Effector memory CD8-positive, alpha-beta T cell (primary cell): ENCODE measurements at regions not wholly inside any gene's neighbourhood (a gene's known extent, or its start where the extent isn't known, plus 50 kb on each side); places are given as distances from the start of the nearest gene placed in this dataset.

Source experiments
- ATAC-seq: fragments of 150-1000 bp; cut with Tn5 transposase; replicated peaks from 2 replicates; pipeline ENCODE4 v1.10.0; 2021; ENCODE audit warnings: mild to moderate bottlenecking, moderate library complexity
- DNase-seq, 3 experiments: peaks; one replicate each; pipeline ENCODE4 v3.0.0; 2021
- H3K27ac Mint-ChIP-seq, 2 donors: one replicate each; pipeline ENCODE4 v1.8.0; 2022; ENCODE audit warnings: mild to moderate bottlenecking in 2 of 2, mixed read lengths in 2 of 2, moderate library complexity in 2 of 2
- H3K27me3 Mint-ChIP-seq, 2 donors: one replicate each; pipeline ENCODE4 v1.8.0; 2022; ENCODE audit warnings: mixed read lengths in 2 of 2
- H3K36me3 Mint-ChIP-seq: one replicate; pipeline ENCODE4 v1.8.0; 2022; ENCODE audit warnings: mild to moderate bottlenecking, moderate library complexity, mixed read lengths; ENCODE audit not compliant: insufficient read depth
- H3K4me1 Mint-ChIP-seq, 2 donors: one replicate each; pipeline ENCODE4 v1.8.0; 2022; ENCODE audit warnings: low read depth in 2 of 2, mixed read lengths in 2 of 2
- H3K4me3 Mint-ChIP-seq, 2 donors: one replicate each; pipeline ENCODE4 v1.8.0; 2022; ENCODE audit warnings: mild to moderate bottlenecking in 2 of 2, mixed read lengths in 2 of 2, moderate library complexity in 2 of 2
- H3K9me3 Mint-ChIP-seq, 2 donors: one replicate each; pipeline ENCODE4 v1.8.0; 2022; ENCODE audit warnings: mixed read lengths in 2 of 2

- Mint-ChIP-seq H3K4me1 (no peaks in the 10 kb centered on the region), H3K36me3 (no peaks in the 10 kb centered on the region), H3K9me3 (no peaks in the 10 kb centered on the region), H3K4me3 (no peak overlapping the region), H3K27me3 (peaks cover 15 to 53% of the 10 kb centered on the region in 2 donors), H3K27ac (no peak overlapping the region)
- ATAC-seq = no peak
- no peak for DNase-seq
Observed at GRCh38 chr10:78512205-78512550, 478.5 kb downstream of the RPS24 start.

DNA sequence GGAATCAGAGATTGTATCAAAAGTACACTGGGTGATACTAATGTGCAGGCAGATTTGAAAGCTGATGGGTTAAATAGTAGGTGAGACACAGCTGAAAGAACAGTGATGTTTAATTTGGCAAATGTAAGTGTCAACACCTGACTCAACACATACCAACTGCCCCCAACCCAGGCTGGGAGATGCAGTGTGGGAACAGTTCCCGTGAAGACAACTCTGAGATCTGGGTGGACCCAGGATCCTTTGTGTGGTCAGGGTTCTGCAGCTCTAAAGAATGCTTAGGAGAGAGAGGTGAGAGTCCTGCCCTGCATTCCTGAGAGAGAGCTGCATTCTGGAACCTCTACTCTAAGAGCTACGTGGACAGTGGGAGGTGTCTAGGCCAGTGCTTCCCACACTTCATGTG is 479.7 kb downstream of the RPS24 start:
- no peaks in the 10 kb centered on the region for H3K36me3 Mint-ChIP-seq

GRCh38 chr10:78513986-78514385 is 480.3 kb downstream of the RPS24 start:
- H3K27ac Mint-ChIP-seq = no peak overlapping the region
- no peaks in the 10 kb centered on the region for H3K36me3 Mint-ChIP-seq
- no peak for DNase-seq
- no peaks in the 10 kb centered on the region for H3K4me1 Mint-ChIP-seq
- ATAC-seq = no peak
- H3K9me3 Mint-ChIP-seq = no peaks in the 10 kb centered on the region
- no peak overlapping the region for H3K4me3 Mint-ChIP-seq
- peaks cover 19 to 51% of the 10 kb centered on the region in 2 donors for H3K27me3 Mint-ChIP-seq

More for the DNA sequence above, 479.7 kb downstream of the RPS24 start:
- Mint-ChIP-seq H3K27me3 (peaks cover 17 to 56% of the 10 kb centered on the region in 2 donors), H3K9me3 (no peaks in the 10 kb centered on the region), H3K4me3 (no peak overlapping the region), H3K4me1 (no peaks in the 10 kb centered on the region), H3K27ac (no peak overlapping the region)
- DNase-seq (no peak), ATAC-seq (no peak)

- no peaks in the 10 kb centered on the region for H3K4me1 Mint-ChIP-seq
- peaks cover 14 to 46% of the 10 kb centered on the region in 2 donors for H3K27me3 Mint-ChIP-seq
- H3K4me3 Mint-ChIP-seq = no peak overlapping the region
- no peak overlapping the region for H3K27ac Mint-ChIP-seq
- no peaks in the 10 kb centered on the region for H3K9me3 Mint-ChIP-seq
- H3K36me3 Mint-ChIP-seq = no peaks in the 10 kb centered on the region
- no peak for DNase-seq
- no peak for ATAC-seq
Observed at GRCh38 chr10:78514459-78514858, 480.8 kb downstream of the RPS24 start.

- Mint-ChIP-seq H3K27ac (no peak overlapping the region), H3K4me1 (no peaks in the 10 kb centered on the region), H3K27me3 (peaks cover 9 to 41% of the 10 kb centered on the region in 2 donors)
Observed at GRCh38 chr10:78515038-78515872, 481.6 kb downstream of the RPS24 start.

DNA sequence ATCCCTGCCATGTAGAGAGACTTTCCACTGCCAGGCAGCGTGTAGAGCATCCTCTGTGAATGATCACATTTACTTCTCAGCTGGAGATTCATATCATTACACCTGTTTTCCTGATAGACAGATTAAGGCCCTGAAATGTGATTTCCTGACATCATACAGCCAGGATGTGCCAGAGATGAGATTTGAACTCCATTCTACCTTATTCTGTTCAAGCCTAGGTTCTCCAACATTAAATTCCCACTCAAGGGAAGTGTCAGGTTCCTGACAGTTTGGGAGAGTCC is 482.1 kb downstream of the RPS24 start:
- Mint-ChIP-seq H3K27me3 (peaks cover 8 to 40% of the 10 kb centered on the region in 2 donors), H3K36me3 (no peaks in the 10 kb centered on the region), H3K27ac (no peak overlapping the region), H3K4me3 (no peak overlapping the region), H3K4me1 (no peaks in the 10 kb centered on the region), H3K9me3 (no peaks in the 10 kb centered on the region)
- ATAC-seq (no peak), DNase-seq (no peak)

More at GRCh38 chr10:78515038-78515872, 481.6 kb downstream of the RPS24 start:
- ATAC-seq = no peak
- H3K4me3 Mint-ChIP-seq = no peak overlapping the region
- H3K36me3 Mint-ChIP-seq = no peaks in the 10 kb centered on the region
- no peak for DNase-seq
- no peaks in the 10 kb centered on the region for H3K9me3 Mint-ChIP-seq

DNA sequence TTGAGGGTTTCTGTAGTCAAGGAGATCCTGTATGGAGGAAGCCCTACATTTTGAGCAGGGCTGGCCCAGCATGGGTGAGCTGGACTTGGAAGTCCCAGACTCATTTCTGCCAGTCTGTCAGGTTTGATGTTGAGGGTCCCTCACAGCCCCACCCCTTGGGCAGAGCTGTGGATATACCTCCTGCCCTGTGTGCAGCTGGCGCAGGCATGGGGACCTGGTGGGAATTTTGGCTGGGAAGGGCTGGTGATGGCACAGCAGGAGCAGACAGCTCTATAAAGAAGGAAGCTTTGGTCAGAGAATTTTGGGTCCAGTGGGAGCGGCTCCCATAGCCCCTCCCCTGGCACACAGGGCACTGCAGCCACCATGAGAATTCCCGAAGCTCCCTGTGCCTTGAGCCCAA is 482.6 kb downstream of the RPS24 start:
- H3K27me3 Mint-ChIP-seq = peaks cover 8 to 36% of the 10 kb centered on the region in 2 donors
- ATAC-seq (no peak), DNase-seq (no peak)
- no peaks in the 10 kb centered on the region for H3K36me3 Mint-ChIP-seq
- H3K9me3 Mint-ChIP-seq = no peaks in the 10 kb centered on the region
- H3K4me1 Mint-ChIP-seq = no peaks in the 10 kb centered on the region
- no peak overlapping the region for H3K4me3 Mint-ChIP-seq
- H3K27ac Mint-ChIP-seq = no peak overlapping the region

DNA sequence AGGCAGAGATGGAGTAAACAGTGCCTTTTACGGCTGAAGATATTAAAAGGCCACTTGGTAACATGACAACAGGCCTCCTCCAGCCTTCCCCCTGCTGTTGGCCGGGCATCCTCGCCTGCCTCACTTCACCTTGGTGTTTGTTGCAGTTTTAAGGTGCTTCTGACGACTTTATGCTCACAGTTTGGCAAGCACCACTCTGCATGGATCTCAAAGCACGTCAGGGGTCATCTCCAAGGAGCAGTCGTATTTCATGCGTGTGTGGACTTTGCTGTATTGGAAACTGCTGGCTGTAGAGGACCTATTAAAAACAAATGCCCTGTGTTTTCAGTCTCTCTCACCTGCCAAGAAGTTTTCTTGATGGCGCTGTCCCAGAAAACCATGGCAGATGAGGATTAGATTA is 483.1 kb downstream of the RPS24 start:
- H3K4me1 Mint-ChIP-seq = no peaks in the 10 kb centered on the region

DNA sequence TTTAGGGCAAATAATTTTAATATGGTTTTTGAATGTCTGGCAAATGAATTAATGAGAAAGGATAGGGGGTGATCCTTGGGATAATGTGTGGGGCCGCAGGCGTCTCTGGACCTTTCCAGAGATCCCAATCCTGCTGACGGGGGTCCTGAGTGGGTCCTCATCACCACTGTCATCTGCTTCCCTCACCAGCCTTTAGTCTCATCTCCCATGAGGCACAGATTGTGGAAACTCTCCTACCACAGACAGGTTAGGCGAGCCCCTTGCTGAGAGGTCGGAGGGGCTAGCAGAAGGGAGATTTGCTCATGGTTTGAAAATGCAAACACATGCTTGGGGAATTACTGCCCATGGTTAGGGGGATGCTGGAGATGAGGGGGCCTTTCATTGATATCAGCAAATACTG is 484.6 kb downstream of the RPS24 start:
- Mint-ChIP-seq H3K4me3 (no peak overlapping the region), H3K9me3 (no peaks in the 10 kb centered on the region), H3K27ac (no peak overlapping the region), H3K36me3 (no peaks in the 10 kb centered on the region), H3K27me3 (peaks cover 8 to 22% of the 10 kb centered on the region in 2 donors), H3K4me1 (no peaks in the 10 kb centered on the region)
- no peak for ATAC-seq
- no peak for DNase-seq

More for the DNA sequence above, 483.1 kb downstream of the RPS24 start:
- H3K36me3 Mint-ChIP-seq = no peaks in the 10 kb centered on the region
- ATAC-seq (no peak), DNase-seq (no peak)
- no peaks in the 10 kb centered on the region for H3K9me3 Mint-ChIP-seq
- H3K27ac Mint-ChIP-seq = no peak overlapping the region
- no peak overlapping the region for H3K4me3 Mint-ChIP-seq
- peaks cover 8 to 30% of the 10 kb centered on the region in 2 donors for H3K27me3 Mint-ChIP-seq

DNA sequence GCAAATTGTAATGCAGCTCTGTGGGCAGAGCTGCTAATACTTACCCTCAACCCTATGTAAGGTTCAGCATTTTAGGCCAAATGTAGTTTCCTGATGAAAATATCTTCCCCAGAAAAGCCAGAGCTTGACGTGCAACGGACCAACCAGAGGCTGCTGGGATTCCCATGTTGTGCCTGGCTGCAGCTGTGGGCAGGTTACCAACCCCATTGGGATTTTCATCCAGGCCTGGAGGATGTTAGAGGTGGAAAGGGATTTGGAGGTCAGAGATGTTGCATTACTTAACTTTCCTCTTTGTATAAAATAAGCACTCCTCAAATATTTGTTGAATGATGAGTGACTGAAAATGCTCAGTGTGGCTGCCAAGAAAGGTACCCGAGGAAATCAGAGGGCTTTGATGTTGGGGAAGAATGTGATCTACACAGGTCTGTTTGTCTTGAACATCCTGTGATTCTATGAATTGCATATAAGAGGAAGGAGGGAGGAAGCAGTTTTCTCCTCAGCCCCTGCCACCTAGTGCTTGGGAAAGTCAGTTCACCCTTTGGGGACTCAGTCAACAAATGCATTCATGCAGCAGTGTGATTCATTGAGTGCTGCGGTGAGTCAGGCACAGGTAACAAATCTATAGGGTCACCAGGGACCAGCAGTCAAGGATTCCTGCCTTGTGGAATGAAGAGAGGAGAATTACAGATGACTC is 487.2 kb downstream of the RPS24 start:
- DNase-seq = no peak
- no peaks in the 10 kb centered on the region for H3K36me3 Mint-ChIP-seq
- H3K4me3 Mint-ChIP-seq = no peak overlapping the region
- H3K27ac Mint-ChIP-seq = no peak overlapping the region
- no peak for ATAC-seq
- H3K27me3 Mint-ChIP-seq = peaks cover 8 to 25% of the 10 kb centered on the region in 2 donors
- H3K4me1 Mint-ChIP-seq = no peaks in the 10 kb centered on the region
- H3K9me3 Mint-ChIP-seq = no peaks in the 10 kb centered on the region

DNA sequence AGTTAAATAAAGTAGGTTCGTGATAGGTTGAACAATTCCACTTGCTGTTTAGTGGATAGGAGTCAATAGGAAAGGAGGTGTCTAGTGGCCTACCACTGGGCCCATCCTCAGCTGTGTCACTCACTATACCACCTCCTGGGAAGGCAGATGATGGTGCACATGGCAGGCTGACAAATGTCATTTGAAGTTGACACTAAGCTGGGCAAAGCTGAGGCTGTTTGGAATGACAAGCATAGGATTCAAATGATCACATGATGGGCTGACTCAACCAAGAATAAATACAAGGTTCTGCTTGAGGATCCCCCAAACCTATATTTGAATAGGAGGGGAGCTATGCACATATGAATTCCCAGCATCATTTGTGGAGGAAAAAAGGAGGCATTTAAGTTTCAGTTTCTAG is 489.8 kb downstream of the RPS24 start:
- no peaks in the 10 kb centered on the region for H3K36me3 Mint-ChIP-seq
- peaks cover 11% of the 10 kb centered on the region in 2 donors for H3K27me3 Mint-ChIP-seq
- H3K4me1 Mint-ChIP-seq = no peaks in the 10 kb centered on the region
- ATAC-seq = no peak
- no peak for DNase-seq
- no peaks in the 10 kb centered on the region for H3K9me3 Mint-ChIP-seq
- H3K4me3 Mint-ChIP-seq = no peak overlapping the region
- no peak overlapping the region for H3K27ac Mint-ChIP-seq

GRCh38 chr10:78524342-78524741 is 490.7 kb downstream of the RPS24 start:
- peaks cover 6 to 10% of the 10 kb centered on the region in 2 donors for H3K27me3 Mint-ChIP-seq
- ATAC-seq = no peak

GRCh38 chr10:78524941-78525340 is 491.3 kb downstream of the RPS24 start:
- peaks cover 6 to 10% of the 10 kb centered on the region in 2 donors for H3K27me3 Mint-ChIP-seq
- ATAC-seq (no peak), DNase-seq (no peak)
- no peak overlapping the region for H3K27ac Mint-ChIP-seq
- H3K9me3 Mint-ChIP-seq = no peaks in the 10 kb centered on the region
- H3K4me3 Mint-ChIP-seq = no peak overlapping the region
- H3K4me1 Mint-ChIP-seq = no peaks in the 10 kb centered on the region
- H3K36me3 Mint-ChIP-seq = no peaks in the 10 kb centered on the region

More at GRCh38 chr10:78524342-78524741, 490.7 kb downstream of the RPS24 start:
- Mint-ChIP-seq H3K4me3 (no peak overlapping the region), H3K9me3 (no peaks in the 10 kb centered on the region), H3K4me1 (no peaks in the 10 kb centered on the region), H3K27ac (no peak overlapping the region), H3K36me3 (no peaks in the 10 kb centered on the region)
- no peak for DNase-seq

- Mint-ChIP-seq H3K4me1 (no peaks in the 10 kb centered on the region), H3K4me3 (no peak overlapping the region), H3K9me3 (no peaks in the 10 kb centered on the region), H3K27me3 (peaks cover 6 to 10% of the 10 kb centered on the region in 2 donors), H3K36me3 (no peaks in the 10 kb centered on the region), H3K27ac (no peak overlapping the region)
- DNase-seq (no peak), ATAC-seq (no peak)
Observed at GRCh38 chr10:78526347-78526746, 492.7 kb downstream of the RPS24 start.
